Kidney glomerular epithelial cell (primary cell): ENCODE measurements at regions not wholly inside any gene's neighbourhood (a gene's known extent, or its start where the extent isn't known, plus 50 kb on each side); places are given as distances from the start of the nearest gene placed in this dataset.
"Not testable (repeated sequence)": the region's sequence is repeated elsewhere in the genome, so short reads cannot be mapped to it uniquely, and the experiment has no call there.

Experiments used
- DNase-seq: peaks from one replicate; lab custom pipeline; 2025; lab: John Stamatoyannopoulos, UW

GRCh38 chr1:171397851-171398469, 84.0 kb downstream of the FMO4 start:
- DNase-seq, result no peak

GRCh38 chr1:171403393-171403792, 81.9 kb upstream of the PRRC2C start:
- DNase-seq, result no peak

- no peak for DNase-seq
Observed at GRCh38 chr1:171405391-171405714, 80.0 kb upstream of the PRRC2C start.

GRCh38 chr1:171413557-171413956, 71.8 kb upstream of the PRRC2C start:
- not testable (repeated sequence) for DNase-seq

GRCh38 chr1:171418546-171418945, 66.8 kb upstream of the PRRC2C start:
- no peak for DNase-seq

- no peak for DNase-seq
Observed at GRCh38 chr1:171420810-171421209, 64.5 kb upstream of the PRRC2C start.

- DNase-seq, result no peak
Observed at GRCh38 chr1:171421413-171422020, 63.8 kb upstream of the PRRC2C start.

- DNase-seq, result peak; percentile 44
Observed at GRCh38 chr1:171422511-171422910, 62.8 kb upstream of the PRRC2C start.

GRCh38 chr1:171424494-171424893, 60.8 kb upstream of the PRRC2C start:
- DNase-seq, result no peak

GRCh38 chr1:171426645-171427044, 58.7 kb upstream of the PRRC2C start:
- DNase-seq, result no peak

- no peak for DNase-seq
Observed at GRCh38 chr1:171427852-171428471, 57.4 kb upstream of the PRRC2C start.

- DNase-seq, result no peak
Observed at GRCh38 chr1:171429137-171429536, 56.2 kb upstream of the PRRC2C start.

GRCh38 chr1:171431994-171432393, 53.3 kb upstream of the PRRC2C start:
- DNase-seq, result no peak

- no peak for DNase-seq
Observed at GRCh38 chr1:171432473-171432872, 52.9 kb upstream of the PRRC2C start.

GRCh38 chr1:171433451-171433850, 51.9 kb upstream of the PRRC2C start:
- peak; percentile 96 for DNase-seq

- DNase-seq, result no peak
Observed at GRCh38 chr1:171434717-171435346, 50.5 kb upstream of the PRRC2C start.
